GM18951 (cell line): ENCODE measurements at regions not wholly inside any gene's neighbourhood (a gene's known extent, or its start where the extent isn't known, plus 50 kb on each side); places are given as distances from the start of the nearest gene placed in this dataset.

ENCODE experiments used
- POLR2A ChIP-seq: IDR thresholded peaks from 4 replicates; pipeline ENCODE4 v1.6.1; 2011; ENCODE audit warnings: mild to moderate bottlenecking; ENCODE audit not compliant: insufficient read length, insufficient read depth; ENCODE audit errors: extremely low read depth
- in situ Hi-C: fragments of 300-500 bp; cut with MboI; formaldehyde crosslinking; loops from one replicate; pipeline ENCODE4 v1.12.0; 2022; ENCODE audit warnings: low sequenced_read_pairs, mixed read lengths, inconsistent platforms; ENCODE audit not compliant: unreplicated experiment

GRCh38 chr1:200288226-200288625 lies 121.6 kb downstream of the ZNF281 start:
- TF ChIP-seq POLR2A, result no peak
- in situ Hi-C loops, result no loop called here

DNA sequence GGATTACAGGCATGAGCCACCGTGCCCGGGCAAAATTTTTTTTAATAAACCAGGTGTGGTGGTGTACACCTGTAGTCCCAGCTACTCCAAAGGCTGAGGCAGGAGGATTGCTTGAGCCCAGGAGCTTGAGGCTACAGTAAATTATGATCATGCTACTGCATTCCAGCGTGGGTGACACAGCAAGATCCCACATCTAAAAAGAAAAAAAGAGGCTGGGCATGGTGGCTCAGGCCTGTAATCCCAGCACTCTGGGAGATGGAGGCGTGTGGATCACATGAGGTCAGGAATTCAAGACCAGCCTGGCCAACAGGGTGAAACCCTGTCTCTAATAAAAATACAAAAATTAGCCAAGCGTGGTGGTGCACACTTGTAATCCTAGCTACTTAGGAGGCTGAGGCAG lies 125.6 kb downstream of the ZNF281 start:
- in situ Hi-C loops, result loop anchor here (5.0 kb wide), 1 partner anchor 198 kb away; no protein-coding TSS in a partner anchor

- in situ Hi-C loops, result loop anchor here (5.0 kb wide), 1 partner anchor 200 kb away; no protein-coding TSS in a partner anchor
- no peak for TF ChIP-seq POLR2A
Observed at GRCh38 chr1:200282497-200283122, 127.2 kb downstream of the ZNF281 start.

DNA sequence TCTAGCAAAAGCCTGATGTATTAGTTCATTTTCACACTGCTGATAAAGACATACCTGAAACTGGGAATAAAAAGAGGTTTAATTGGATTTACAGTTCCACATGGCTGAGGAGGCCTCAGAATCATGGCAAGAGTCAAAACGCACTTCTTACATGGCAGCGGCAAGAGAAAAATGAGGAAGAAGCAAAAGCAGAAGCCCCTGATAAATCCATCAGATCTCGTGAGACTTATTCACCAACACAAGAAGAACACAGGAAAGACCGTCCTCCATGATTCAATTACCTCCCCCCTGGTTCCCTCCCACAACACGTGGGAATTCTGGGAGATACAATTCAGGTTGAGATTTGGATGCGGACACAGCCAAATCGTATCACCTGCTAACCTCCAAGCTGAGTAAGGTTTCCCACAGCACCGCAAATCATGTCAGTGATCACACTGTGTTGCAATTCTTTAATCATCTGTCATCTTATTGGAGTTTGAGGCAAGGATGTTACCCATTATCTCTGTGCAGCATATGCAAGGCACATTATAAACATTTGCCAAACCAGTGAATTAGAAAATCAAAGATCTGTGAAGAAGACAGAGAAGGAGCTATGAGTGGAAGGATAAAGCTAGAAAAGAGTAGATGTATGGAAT lies 128.5 kb downstream of the ZNF281 start:
- in situ Hi-C loops, result loop anchor here (5.0 kb wide), 1 partner anchor 201 kb away; no protein-coding TSS in a partner anchor
- no peak for TF ChIP-seq POLR2A

DNA sequence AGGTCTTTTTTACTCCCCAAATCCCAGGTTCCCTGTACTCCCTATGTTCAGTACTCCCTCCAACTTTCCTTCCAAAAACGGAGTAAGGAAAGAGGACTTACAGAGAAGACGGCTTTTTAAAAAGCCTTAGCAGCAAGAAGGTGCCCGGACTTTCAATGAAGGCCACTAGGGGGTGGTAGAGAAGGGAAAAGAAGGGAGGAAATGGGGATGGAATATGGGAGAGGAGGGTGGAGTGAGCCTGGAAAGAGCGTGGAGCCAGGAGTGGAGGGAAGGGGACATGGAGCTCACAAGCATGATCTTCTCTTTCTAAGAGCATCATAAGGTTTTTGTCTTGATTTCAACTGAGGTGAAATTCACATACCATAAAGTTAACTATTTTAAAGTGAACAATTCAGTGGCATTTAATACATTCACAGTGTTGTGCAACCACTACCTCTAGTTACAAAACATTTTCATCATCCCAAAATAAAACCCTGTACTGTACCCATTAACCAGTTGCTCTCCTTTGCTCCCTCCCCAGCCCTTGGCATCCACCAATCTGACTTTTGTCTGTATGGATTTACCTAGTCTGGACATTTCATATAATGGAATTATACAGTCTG lies 129.9 kb downstream of the ZNF281 start:
- in situ Hi-C loops, result loop anchor here (5.0 kb wide), 1 partner anchor 202 kb away; no protein-coding TSS in a partner anchor
- no peak for TF ChIP-seq POLR2A

- in situ Hi-C loops, result no loop called here
- no peak for TF ChIP-seq POLR2A
Observed at GRCh38 chr1:200275816-200276453, 133.9 kb downstream of the ZNF281 start.

GRCh38 chr1:200275415-200275814 lies 134.4 kb downstream of the ZNF281 start:
- in situ Hi-C loops, result no loop called here
- no peak for TF ChIP-seq POLR2A

DNA sequence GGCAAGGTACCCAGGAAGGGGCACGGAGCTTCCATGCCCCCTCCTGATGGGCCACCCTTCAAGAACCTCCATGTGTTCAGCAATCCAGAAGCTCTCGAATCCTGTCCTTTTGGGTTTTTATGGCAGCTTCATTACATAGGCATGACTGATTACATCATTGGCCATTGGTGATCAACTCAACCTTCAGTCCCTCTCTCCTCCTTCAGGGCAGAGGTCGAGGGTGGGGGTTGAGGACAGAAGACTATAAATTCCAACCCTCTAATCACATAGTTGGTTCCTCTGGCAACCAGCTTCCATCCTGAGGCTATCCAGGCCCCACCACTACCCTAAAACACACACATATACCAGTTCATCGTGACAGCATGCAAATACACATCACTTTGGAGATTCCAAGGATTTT lies 135.7 kb downstream of the ZNF281 start:
- no peak for TF ChIP-seq POLR2A
- in situ Hi-C loops, result no loop called here

GRCh38 chr1:200272481-200273068 lies 137.3 kb downstream of the ZNF281 start:
- in situ Hi-C loops, result no loop called here
- no peak for TF ChIP-seq POLR2A

GRCh38 chr1:200269256-200269655 lies 140.6 kb downstream of the ZNF281 start:
- no peak for TF ChIP-seq POLR2A
- in situ Hi-C loops, result no loop called here

DNA sequence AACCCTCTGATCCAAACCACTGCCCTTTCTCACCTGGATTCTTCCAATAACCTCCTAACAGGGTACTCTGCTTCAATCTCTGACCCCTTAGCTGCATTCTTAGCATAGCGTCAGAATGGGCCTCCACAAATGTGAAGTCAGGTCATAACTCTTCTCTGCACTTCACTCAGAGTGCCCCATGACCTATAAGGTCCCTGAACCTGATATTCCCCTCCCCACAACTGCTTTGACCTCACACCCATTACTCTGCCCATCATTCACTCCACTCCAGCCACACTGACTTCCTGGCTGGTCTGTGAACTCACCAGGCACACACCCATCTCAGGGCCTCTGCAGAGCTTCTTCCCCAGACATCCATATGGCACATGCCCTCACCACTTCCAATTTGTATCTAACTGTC lies 141.9 kb downstream of the ZNF281 start:
- TF ChIP-seq POLR2A, result no peak
- in situ Hi-C loops, result no loop called here

GRCh38 chr1:200267458-200267857 lies 142.4 kb downstream of the ZNF281 start:
- in situ Hi-C loops, result no loop called here
- no peak for TF ChIP-seq POLR2A

GRCh38 chr1:200266871-200267270 lies 143.0 kb downstream of the ZNF281 start:
- no peak for TF ChIP-seq POLR2A
- in situ Hi-C loops, result no loop called here

GRCh38 chr1:200265881-200266280 lies 144.0 kb downstream of the ZNF281 start:
- in situ Hi-C loops, result no loop called here
- TF ChIP-seq POLR2A, result no peak

- in situ Hi-C loops, result no loop called here
- no peak for TF ChIP-seq POLR2A
Observed at GRCh38 chr1:200265104-200265503, 144.7 kb downstream of the ZNF281 start.
